ENCODE measurements at regions not wholly inside any gene's neighbourhood (a gene's known extent, or its start where the extent isn't known, plus 50 kb on each side); places are given as distances from the start of the nearest gene placed in this dataset.

DNA sequence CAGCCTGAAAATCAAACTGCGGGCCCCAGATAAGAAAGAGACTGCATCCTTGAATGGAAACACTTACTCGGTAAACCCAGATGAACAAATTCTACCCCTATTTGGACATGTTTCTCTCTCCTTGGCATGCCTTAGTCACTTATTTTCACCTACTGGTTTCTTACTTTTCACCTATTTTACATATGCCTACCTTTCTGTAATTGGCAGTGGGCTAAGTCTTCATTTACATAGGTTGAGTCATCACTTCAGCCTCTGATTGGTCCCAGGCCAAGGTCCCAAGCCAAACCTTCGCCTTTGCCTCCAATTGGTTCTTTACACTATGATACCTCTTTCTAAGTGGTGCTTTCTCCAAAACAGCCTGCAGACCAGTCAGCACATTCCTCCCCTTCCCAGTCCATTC lies 111.3 kb downstream of the DYRK2 start (continued):
- no peak for TF ChIP-seq TFE3 (CRISPR knock-in tag; IDR thresholded peaks at IDR 0.05)
- no peak for TF ChIP-seq ZNF550 (CRISPR knock-in tag; IDR thresholded peaks at IDR 0.05; ENCODE audit: borderline replicate concordance)
- TF ChIP-seq DPF2 (CRISPR knock-in tag; IDR thresholded peaks at IDR 0.05; ENCODE audit: borderline replicate concordance, low read depth) = no peak

DNA sequence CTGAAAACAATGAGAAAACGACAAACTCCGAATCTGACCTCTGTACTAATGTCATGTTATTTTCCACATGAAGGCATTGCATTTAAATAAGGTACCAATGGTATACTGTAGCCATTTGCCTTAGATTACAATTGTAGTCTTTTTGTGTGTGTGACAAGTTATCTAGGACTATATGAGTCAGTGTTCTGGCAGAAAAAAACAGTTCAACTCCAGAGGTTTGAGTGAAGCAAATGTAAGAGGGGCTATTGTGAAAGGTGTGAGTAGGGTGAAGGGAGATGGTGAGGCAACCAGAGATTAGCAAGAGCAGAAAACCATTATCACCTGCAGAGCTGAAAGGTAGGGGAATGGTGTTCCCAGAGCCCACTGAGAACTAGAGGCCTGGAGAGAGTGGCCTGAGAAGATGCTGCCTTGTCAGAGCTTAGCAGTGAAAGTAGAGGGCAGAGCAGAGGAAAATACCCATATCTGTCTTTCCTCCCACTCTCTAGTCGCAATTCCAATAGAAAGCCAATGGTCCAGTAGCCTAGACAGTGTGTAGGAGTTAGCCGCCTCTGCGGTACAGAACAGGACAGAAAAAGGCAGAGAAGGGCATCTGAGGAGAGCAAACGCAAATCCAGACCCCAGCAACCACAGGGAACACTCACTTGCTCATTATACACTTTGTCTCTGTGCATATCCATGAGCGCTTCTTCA lies 112.2 kb downstream of the DYRK2 start:
- no TSS peak for BruUV-seq (replicated peaks)
- Histone ChIP-seq H2AFZ (ENCODE audit: low read length) (no peak overlapping the region), H3K79me2 (ENCODE audit: insufficient read depth, low read length) (no peaks in the 10 kb centered on the region), H4K20me1 (ENCODE audit: insufficient read depth, low read length) (no peaks in the 10 kb centered on the region), H3K4me2 (ENCODE audit: low read depth, low read length) (no peak overlapping the region), H3K36me3 (replicated peaks in 1 of 2; ENCODE audit: control insufficient read depth in 1 of 2, insufficient read depth in 2 of 2, low read length in 2 of 2) (no peaks in the 10 kb centered on the region), H3K9me3 (ENCODE audit: low read length) (no peaks in the 10 kb centered on the region), H3K27me3 (ENCODE audit: control insufficient read depth in 1 of 2, insufficient read depth in 2 of 2, low read length in 2 of 2) (peaks cover 0 to 7% of the 10 kb centered on the region in 2 experiments; a peak in 2 of 5 replicates), H3K27ac (ENCODE audit: extremely low read length, insufficient read depth, low read length) (no peak overlapping the region), H3K9ac (ENCODE audit: insufficient read depth, low read depth, low read length) (no peak overlapping the region), H3K4me3 (replicated peaks in 1 of 3; ENCODE audit: insufficient read depth in 1 of 3, low read depth in 2 of 3, low read length in 3 of 3) (no peak overlapping the region), H3K4me1 (ENCODE audit: insufficient read depth, low read length) (no peaks in the 10 kb centered on the region)
- POLR2A ChIA-PET = no interaction called here
- CTCF ChIA-PET (ENCODE audit: low intra/inter-chr PET ratio, low total read pairs) = no interaction called here
- no peak for DNase-seq (ENCODE audit: low spot score)
- intact Hi-C loops (cut with micrococcal nuclease; ENCODE audit: unreplicated experiment) = no loop called here
- in situ Hi-C loops (cut with HindIII; ENCODE audit: extremely low pct_ligation_motif_present, low pct_unique_long_range_greater_than_20kb) = no loop called here
- no peak for ATAC-seq
- TF ChIP-seq ZNF274 (CRISPR knock-in tag; IDR thresholded peaks at IDR 0.05) = no peak
- TF ChIP-seq E2F1 (CRISPR knock-in tag; IDR thresholded peaks at IDR 0.05) = no peak
- no peak for TF ChIP-seq EZH2 (conservative IDR thresholded peaks at IDR 0.05; ENCODE audit: low read depth, low read length)
- no peak for TF ChIP-seq CREM (IDR thresholded peaks at IDR 0.05)
- no peak for TF ChIP-seq CREM (CRISPR knock-in tag; IDR thresholded peaks at IDR 0.05)
- no peak for TF ChIP-seq ZNF510 (CRISPR knock-in tag; IDR thresholded peaks at IDR 0.05; ENCODE audit: low read depth)
- TF ChIP-seq U2AF2 (IDR thresholded peaks at IDR 0.05; ENCODE audit: low read depth, low read length) = no peak
- TF ChIP-seq RBAK (CRISPR knock-in tag; IDR thresholded peaks at IDR 0.05) = no peak
- no peak for TF ChIP-seq NFIC (IDR thresholded peaks at IDR 0.05; ENCODE audit: low read length)
- TF ChIP-seq CC2D1A (CRISPR knock-in tag; IDR thresholded peaks at IDR 0.05) = no peak
- TF ChIP-seq, protein P1, sequence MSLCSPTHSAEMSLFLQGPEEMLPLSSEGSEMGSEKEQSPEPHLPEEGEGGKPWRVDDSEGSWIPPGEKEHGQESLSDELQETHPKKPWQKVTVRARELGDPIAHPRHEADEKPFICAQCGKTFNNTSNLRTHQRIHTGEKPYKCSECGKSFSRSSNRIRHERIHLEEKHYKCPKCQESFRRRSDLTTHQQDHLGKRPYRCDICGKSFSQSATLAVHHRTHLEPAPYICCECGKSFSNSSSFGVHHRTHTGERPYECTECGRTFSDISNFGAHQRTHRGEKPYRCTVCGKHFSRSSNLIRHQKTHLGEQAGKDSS (CRISPR knock-in tag; IDR thresholded peaks at IDR 0.05; ENCODE audit: borderline replicate concordance, low read depth) = no peak
- TF ChIP-seq ARNTL (CRISPR knock-in tag; IDR thresholded peaks at IDR 0.05) = no peak
- no peak for TF ChIP-seq ZNF781 (CRISPR knock-in tag; IDR thresholded peaks at IDR 0.05; ENCODE audit: borderline replicate concordance, not compliant biosample characterization)
- TF ChIP-seq IKZF1 (IDR thresholded peaks at IDR 0.05) = no peak
- TF ChIP-seq ESRRA (CRISPR knock-in tag; IDR thresholded peaks at IDR 0.05; ENCODE audit: low read depth) = no peak
- TF ChIP-seq SMAD3 (CRISPR knock-in tag; IDR thresholded peaks at IDR 0.05) = no peak
- WGBS (ENCODE audit: low lambda C conversion rate) = 36% methylated on average over 7 of the region's 7 CpGs
- no peak for FAIRE-seq
